ENCODE measurements at regions not wholly inside any gene's neighbourhood (a gene's known extent, or its start where the extent isn't known, plus 50 kb on each side); places are given as distances from the start of the nearest gene placed in this dataset.

DNA sequence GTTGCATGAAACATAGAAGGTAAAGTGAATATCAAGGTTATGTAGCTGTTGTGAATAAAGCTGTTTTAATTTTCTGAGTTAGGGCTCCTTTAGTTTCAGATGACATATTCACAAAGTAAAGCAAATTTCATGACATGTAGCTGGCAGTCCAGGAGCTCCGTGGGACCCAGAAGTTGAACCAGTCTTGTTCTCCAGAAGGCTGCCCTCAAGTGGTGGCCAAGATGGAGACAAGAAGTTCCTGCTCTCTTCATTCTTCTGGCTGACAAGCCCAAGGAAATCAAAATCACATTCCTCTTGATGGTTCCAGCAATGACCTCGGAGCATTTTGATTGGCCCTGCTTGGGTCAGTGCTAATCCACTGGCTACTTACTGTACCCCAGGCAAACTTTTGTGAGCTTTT, 128.7 kb downstream of the LIG4 start (continued):
- TF ChIP-seq EZH2phosphoT487 (IDR thresholded peaks at IDR 0.05; ENCODE audit: borderline replicate concordance) (no peak), CTCF (IDR thresholded peaks at IDR 0.05 in 2 of 3, conservative IDR thresholded peaks at IDR 0.05 in 1 of 3; ENCODE audit: borderline replicate concordance in 1 of 3, insufficient read depth in 1 of 3, low read depth in 2 of 3, low read length in 2 of 3) (no peak)

DNA sequence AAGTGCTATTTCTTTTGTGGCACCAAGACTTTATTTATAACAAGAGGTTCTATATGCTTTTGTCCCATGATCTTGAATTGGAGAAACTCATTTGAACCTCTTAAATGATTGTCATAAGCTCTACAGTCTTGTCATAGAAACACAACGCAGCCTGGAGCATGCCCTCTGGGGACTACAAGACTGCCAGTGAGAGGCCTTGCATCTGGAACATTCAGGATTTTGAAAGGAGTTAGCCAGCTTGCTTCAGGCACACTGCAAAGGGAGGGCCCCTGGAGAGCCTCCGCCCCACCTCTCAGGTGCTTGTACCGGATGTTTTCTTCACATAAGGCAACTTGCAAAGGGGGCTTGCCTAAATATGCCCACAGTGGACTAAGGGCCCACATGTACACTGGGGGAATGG, 130.5 kb downstream of the LIG4 start:
- ATAC-seq = no peak
- Histone ChIP-seq H3K4me3 (replicated peaks in 1 of 2; ENCODE audit: low read depth in 1 of 2, low read length in 2 of 2) (no peak overlapping the region), H3K9ac (ENCODE audit: low read length) (no peak overlapping the region), H3K9me3 (ENCODE audit: control insufficient read depth in 1 of 2, insufficient read depth in 1 of 2, low read depth in 1 of 2, low read length in 2 of 2) (no peaks in the 10 kb centered on the region; a peak in 1 of 4 replicates), H4K20me1 (ENCODE audit: insufficient read depth) (no peaks in the 10 kb centered on the region), H3K79me2 (ENCODE audit: insufficient read depth, low read length) (no peaks in the 10 kb centered on the region), H3K27ac (ENCODE audit: low read depth, low read length) (no peak overlapping the region), H3K36me3 (ENCODE audit: control insufficient read depth in 1 of 2, insufficient read depth in 2 of 2, low read length in 2 of 2) (no peaks in the 10 kb centered on the region), H3K27me3 (ENCODE audit: insufficient read depth, low read length) (no peaks in the 10 kb centered on the region), H3K4me2 (ENCODE audit: low read length) (no peak overlapping the region), H3K9me2 (ENCODE audit: insufficient read depth) (no peaks in the 10 kb centered on the region), H2AFZ (ENCODE audit: low read depth, low read length, poor library complexity, severe bottlenecking) (no peak overlapping the region), H3K4me1 (ENCODE audit: control insufficient read depth in 1 of 2, insufficient read depth in 2 of 2, low read length in 2 of 2) (no peaks in the 10 kb centered on the region)
- no TSS peak for BruUV-seq (replicated peaks)
- intact Hi-C loops (cut with micrococcal nuclease) = no loop called here
- TF ChIP-seq SRF (IDR thresholded peaks at IDR 0.05; ENCODE audit: low read depth) (no peak), JUND (IDR thresholded peaks at IDR 0.05) (no peak), CBX3 (IDR thresholded peaks at IDR 0.05; ENCODE audit: low read depth) (no peak)
- CTCF ChIA-PET = no interaction called here
- DNase-seq (ENCODE audit: low read depth, low spot score) = no peak
- POLR2A ChIA-PET = no interaction called here
- RAD21 ChIA-PET (ENCODE audit: low non-redundant PET in 1 of 2, low total read pairs in 2 of 2, uncharacterized antibody in 2 of 2, unreplicated experiment in 2 of 2) = no interaction called here

GRCh38 chr13:108083056-108083455, 132.3 kb downstream of the LIG4 start:
- Histone ChIP-seq H4K20me1 (ENCODE audit: insufficient read depth) (no peaks in the 10 kb centered on the region), H3K4me1 (ENCODE audit: control insufficient read depth in 1 of 2, insufficient read depth in 2 of 2, low read length in 2 of 2) (no peaks in the 10 kb centered on the region), H3K36me3 (ENCODE audit: control insufficient read depth in 1 of 2, insufficient read depth in 2 of 2, low read length in 2 of 2) (no peaks in the 10 kb centered on the region), H2AFZ (ENCODE audit: low read depth, low read length, poor library complexity, severe bottlenecking) (no peak overlapping the region), H3K9me2 (ENCODE audit: insufficient read depth) (no peaks in the 10 kb centered on the region), H3K9ac (ENCODE audit: low read length) (no peak overlapping the region), H3K4me2 (ENCODE audit: low read length) (no peak overlapping the region), H3K79me2 (ENCODE audit: insufficient read depth, low read length) (no peaks in the 10 kb centered on the region), H3K4me3 (replicated peaks in 1 of 2; ENCODE audit: low read depth in 1 of 2, low read length in 2 of 2) (no peak overlapping the region), H3K27me3 (ENCODE audit: insufficient read depth, low read length) (no peaks in the 10 kb centered on the region), H3K9me3 (ENCODE audit: control insufficient read depth in 1 of 2, insufficient read depth in 1 of 2, low read depth in 1 of 2, low read length in 2 of 2) (peaks cover 0 to 1% of the 10 kb centered on the region in 2 experiments; a peak in 2 of 4 replicates), H3K27ac (ENCODE audit: low read depth, low read length) (no peak overlapping the region)
- ATAC-seq (no peak), DNase-seq (ENCODE audit: low read depth, low spot score) (no peak)
- CTCF ChIA-PET = no interaction called here
- RAD21 ChIA-PET (ENCODE audit: low non-redundant PET in 1 of 2, low total read pairs in 2 of 2, uncharacterized antibody in 2 of 2, unreplicated experiment in 2 of 2) = no interaction called here
- POLR2A ChIA-PET = no interaction called here
- BruUV-seq (replicated peaks) = no TSS peak
- intact Hi-C loops (cut with micrococcal nuclease) = no loop called here
- TF ChIP-seq TCF7L2 (IDR thresholded peaks at IDR 0.05; ENCODE audit: borderline replicate concordance, extremely low read depth, insufficient read depth, insufficient read length) (no peak), CBX3 (IDR thresholded peaks at IDR 0.05; ENCODE audit: low read depth) (no peak), EZH2phosphoT487 (IDR thresholded peaks at IDR 0.05; ENCODE audit: borderline replicate concordance) (no peak), JUND (IDR thresholded peaks at IDR 0.05) (no peak), ZNF274 (IDR thresholded peaks at IDR 0.05; ENCODE audit: low read depth, low read length) (no peak), CTCF (IDR thresholded peaks at IDR 0.05 in 2 of 3, conservative IDR thresholded peaks at IDR 0.05 in 1 of 3; ENCODE audit: borderline replicate concordance in 1 of 3, insufficient read depth in 1 of 3, low read depth in 2 of 3, low read length in 2 of 3) (no peak), ZBTB33 (IDR thresholded peaks at IDR 0.05; ENCODE audit: extremely low read depth, insufficient replicate concordance, low read length) (no peak), YY1 (IDR thresholded peaks at IDR 0.05; ENCODE audit: extremely low read depth, insufficient replicate concordance, low read depth, low read length) (no peak), ZFX (IDR thresholded peaks at IDR 0.05) (no peak)
- TF ChIP-seq, protein P1, sequence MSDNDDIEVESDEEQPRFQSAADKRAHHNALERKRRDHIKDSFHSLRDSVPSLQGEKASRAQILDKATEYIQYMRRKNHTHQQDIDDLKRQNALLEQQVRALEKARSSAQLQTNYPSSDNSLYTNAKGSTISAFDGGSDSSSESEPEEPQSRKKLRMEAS (IDR thresholded peaks at IDR 0.05) = no peak
